DMS153 treated with DMSO at 0.1 percent for 48 hours (cell line): ENCODE measurements at regions not wholly inside any gene's neighbourhood (a gene's known extent, or its start where the extent isn't known, plus 50 kb on each side); places are given as distances from the start of the nearest gene placed in this dataset.

Experiments used
- DNase-seq: peaks from one replicate; lab custom pipeline; 2025; ENCODE audit not compliant: unreplicated experiment; lab: John Stamatoyannopoulos, UW

DNA sequence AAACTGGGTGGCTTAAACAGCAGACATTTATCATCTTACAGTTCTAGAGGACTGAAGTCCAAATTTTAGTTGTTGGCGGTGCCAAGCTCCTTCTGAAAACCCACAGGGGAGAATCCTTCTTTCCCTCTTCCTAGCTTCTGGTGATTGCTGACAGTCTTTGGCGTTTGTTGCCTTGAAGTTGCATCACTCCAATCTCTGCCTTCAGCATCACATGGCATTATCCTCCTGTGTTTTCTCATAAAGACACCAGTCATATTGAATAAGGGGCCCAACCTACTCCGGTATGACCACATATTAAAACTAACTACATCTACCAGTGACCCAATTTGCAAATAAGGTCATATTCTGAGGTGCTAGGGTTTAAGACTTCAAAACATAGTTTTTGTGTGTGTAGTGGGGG, 472.1 kb upstream of the IGFBP3 start:
- no peak for DNase-seq

DNA sequence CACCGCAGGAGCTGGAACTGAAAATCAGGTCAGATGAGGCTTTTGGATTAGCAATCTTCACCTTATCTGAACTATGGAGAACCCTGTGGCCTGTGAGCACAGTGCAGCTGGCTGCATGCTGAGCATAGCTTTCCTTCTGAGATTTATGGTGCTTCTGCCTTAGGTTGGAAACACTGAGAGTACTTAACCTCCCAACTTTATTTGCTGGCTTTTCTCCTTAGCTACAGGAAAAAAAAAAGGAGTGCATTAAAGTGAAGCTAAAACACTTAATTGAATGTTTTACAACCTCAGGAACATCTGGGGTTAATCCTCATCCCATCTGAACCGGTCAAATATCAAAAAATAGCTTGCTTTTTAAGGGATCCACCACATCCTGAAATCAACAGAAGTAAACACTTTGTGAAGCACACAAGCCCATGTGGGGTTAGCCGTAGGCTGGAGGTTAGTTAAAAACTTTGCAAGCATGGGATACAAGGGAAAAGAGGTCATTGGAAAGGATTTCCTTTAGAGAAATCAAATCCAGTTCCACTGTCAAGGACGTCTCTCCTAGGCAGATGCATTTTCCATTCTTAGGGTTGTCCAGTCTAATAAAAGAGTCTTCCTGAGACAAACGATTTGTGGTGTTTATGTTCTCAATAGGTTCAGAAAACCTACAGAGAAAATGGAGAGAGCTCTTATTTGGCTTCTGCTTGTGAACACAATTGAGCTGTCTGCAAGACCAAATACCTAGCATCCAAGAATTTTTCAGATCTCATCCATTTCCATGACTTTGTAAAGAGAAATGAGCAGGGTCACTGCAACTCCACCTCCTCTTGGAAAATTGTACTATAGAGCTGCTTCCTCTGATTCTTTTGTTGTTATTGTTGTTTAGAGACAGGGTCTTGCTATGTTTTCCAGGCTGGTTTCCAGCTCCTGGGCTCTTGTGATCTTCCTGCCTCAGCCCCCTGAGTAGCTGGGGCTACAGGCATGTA, 470.4 kb upstream of the IGFBP3 start:
- DNase-seq, result no peak

DNA sequence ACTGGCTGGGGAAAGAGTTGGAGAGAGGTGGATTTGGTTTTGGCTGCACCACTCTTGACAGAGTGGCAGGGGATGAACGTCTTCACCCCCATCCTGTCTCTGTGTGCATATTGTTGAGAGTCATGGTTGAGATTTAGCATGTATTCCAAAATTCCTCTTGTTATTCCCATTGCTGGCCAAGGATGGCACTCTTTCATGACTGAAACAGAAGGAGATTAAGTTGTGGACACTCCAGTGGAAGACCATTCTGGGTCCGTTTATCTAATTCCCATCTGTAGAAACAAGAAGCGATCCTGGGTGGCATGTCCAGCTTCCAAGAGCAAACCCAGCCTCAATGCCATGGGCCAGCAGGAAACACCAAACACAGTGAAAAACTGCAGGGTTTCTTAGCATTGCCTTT, 469.0 kb upstream of the IGFBP3 start:
- DNase-seq, result no peak

- no peak for DNase-seq
Observed at GRCh38 chr7:46389146-46389545, 468.1 kb upstream of the IGFBP3 start.

- no peak for DNase-seq
Observed at GRCh38 chr7:46387646-46388045, 466.6 kb upstream of the IGFBP3 start.

DNA sequence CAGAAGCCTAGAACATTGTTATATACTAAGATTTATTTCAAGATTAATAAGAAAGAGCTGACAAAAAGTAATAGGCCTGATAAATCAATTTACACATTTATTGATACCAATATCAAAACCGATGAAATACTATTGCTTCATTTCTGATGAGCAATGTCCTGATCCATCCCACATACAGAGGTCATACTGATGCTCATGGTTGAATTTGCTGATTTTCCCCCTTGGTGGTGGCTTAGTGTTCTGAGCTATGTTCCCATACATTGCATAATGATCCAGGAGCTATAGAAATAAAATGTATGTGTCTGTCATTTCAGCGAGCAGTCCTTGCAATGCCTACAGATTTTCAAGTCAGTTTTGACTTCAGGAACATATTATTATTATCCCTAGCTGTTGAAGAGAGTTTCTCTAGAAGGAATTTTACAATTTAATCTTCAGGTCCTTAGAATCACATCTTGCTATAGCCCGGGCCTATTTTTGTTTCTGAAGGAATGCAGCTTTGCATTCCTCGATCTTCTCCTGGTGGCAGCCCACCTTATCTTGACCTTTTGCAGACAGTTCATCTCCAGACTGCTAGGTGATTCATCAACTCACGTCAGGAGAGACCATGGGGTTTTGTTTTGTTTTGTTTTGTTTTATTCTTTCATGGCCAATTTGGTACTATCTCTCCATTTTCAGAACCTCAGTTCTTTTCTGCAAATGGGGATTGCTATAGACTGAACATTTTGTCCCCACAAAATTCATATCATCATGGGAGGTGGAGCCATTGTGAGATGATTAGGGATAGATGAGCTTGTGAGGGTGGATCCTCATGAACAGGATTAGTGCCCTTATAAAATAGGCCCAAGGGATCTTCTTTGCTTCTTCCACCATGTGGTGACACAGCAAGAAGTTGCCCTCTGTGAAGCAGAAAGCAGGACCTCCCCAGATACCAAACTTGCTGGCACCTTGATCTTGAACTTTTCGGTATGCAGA, 465.6 kb upstream of the IGFBP3 start:
- DNase-seq, result no peak

DNA sequence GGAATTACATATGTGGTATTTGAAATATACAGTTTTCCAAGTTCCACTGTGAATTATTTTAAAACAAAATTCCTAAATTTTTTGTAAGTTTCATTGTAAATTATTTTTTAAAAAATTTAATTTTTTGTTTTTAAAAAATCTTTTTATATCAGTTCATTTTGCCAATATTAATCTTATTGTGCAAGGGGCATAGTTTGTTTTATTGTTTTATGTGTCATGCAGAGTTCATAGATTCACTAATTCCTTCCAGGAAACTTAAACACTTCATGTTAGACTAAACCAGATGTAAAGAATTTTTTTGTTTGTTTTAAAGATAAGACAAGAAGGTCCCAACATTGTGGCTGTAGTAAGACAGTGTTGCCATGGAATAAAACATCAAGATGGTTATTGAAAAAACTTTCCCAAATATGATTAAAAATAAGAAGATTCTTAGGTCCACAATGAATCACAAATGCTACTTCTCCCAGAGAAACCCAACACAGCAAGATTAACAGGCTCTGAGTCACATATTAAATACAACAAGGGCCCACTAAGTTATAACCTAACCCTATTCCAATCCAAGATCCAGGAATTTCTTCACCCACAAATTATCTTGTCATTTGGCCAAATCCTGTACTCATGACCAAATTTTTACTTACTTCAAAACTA, 464.7 kb upstream of the IGFBP3 start:
- no peak for DNase-seq

DNA sequence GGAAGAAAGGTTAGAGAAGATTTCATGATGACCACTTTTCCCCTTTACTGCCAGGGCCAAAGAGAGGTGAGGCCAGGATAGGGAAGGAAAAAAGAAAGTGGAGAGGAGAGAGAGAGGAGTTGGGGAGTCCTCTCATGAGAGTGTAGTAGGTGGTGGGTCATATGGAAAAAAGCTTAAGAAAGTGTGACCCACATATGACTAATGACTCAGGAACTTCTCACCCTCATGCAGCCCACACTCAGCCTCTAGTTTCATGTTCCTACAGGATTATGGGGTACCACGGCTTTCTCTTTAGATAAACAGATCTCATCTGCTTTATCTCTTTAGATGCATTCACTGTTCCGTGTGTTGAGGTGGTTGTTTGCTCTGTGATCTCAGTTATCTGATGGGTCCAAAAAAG, 462.5 kb upstream of the IGFBP3 start:
- DNase-seq, result no peak

- peak; percentile 6 for DNase-seq
Observed at GRCh38 chr7:46369933-46370654, 449.0 kb upstream of the IGFBP3 start.

- no peak for DNase-seq
Observed at GRCh38 chr7:46368871-46369270, 447.8 kb upstream of the IGFBP3 start.

GRCh38 chr7:46366526-46366925, 445.5 kb upstream of the IGFBP3 start:
- no peak for DNase-seq

- peak; percentile 26 for DNase-seq
Observed at GRCh38 chr7:46363688-46364087, 442.6 kb upstream of the IGFBP3 start.

DNA sequence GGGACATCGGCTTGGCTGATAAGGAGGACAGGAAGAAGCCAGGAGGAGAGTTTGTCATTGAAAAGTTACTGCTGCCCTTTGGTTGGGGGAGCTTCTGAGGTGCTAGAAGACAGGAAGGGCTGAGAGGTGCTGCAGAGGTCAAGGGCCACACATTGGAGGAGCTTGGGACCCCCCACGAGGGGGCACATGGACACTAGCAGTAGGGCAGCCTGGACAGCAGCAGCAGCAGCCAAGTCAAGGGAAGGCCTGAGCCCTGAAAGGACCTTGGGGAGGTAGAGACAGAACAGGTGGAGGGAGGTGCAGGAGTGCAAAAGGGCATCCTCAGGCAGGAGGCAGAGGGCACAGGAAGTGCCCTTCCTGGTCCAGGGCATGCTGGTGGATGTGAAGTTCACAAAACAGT, 439.7 kb upstream of the IGFBP3 start:
- no peak for DNase-seq

- DNase-seq, result no peak
Observed at GRCh38 chr7:46360296-46360695, 439.2 kb upstream of the IGFBP3 start.

DNA sequence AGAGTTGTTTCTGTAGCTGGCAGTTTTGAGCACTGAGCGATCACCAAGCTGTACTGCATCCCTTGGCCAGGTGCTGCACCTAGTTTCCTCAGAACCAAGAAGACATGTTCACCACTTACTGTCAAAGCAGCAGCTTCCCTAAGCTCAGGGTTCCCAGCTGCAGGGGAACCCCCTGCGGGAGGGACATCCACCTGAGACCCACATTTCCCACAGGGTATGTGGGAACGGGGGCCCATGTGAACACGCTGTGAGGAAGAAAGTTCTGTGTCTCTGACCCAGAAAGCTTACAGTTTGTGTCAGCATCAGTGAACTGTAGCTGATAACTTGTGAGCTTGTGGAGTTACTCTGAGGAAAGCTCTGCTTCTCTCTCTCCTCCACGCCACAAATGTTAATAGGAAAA, 436.8 kb upstream of the IGFBP3 start:
- no peak for DNase-seq

- no peak for DNase-seq
Observed at GRCh38 chr7:46357290-46357689, 436.2 kb upstream of the IGFBP3 start.

GRCh38 chr7:46356371-46356770, 435.3 kb upstream of the IGFBP3 start:
- no peak for DNase-seq

DNA sequence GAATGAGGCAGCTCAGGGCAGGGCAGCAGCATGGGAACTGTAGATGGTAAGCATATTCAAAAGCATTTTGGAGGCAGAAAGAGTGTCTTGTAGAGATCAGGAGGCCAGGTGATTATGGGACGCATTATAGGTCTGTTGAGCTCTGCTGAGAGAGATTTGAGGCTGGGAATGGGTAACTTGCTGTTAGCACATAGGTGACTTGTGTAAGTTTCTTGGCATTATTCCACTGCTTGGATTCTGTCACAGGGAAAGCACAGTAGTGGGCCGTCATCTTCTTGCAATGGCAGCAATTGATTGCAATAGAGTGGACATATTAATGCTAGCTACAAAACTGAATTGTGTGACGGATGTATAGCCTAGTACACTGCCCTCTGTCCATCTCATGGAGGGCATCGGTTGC, 434.3 kb upstream of the IGFBP3 start:
- no peak for DNase-seq

- peak; percentile 51 for DNase-seq
Observed at GRCh38 chr7:46352004-46352954, 431.2 kb upstream of the IGFBP3 start.
